GM18511 (cell line): ENCODE measurements at regions not wholly inside any gene's neighbourhood (a gene's known extent, or its start where the extent isn't known, plus 50 kb on each side); places are given as distances from the start of the nearest gene placed in this dataset.

Experiments
- ATAC-seq: cut with Tn5 transposase; IDR thresholded peaks from one replicate; pipeline ENCODE4 v1.9.1; 2021; ENCODE audit warnings: mild to moderate bottlenecking, moderate library complexity; ENCODE audit not compliant: unreplicated experiment

GRCh38 chr4:152164561-152164960 lies 371.3 kb downstream of the FBXW7 start:
- ATAC-seq = no peak

- no peak for ATAC-seq
These were observed 373.6 kb downstream of the FBXW7 start for GRCh38 chr4:152162331-152162697.

GRCh38 chr4:152161676-152162330 lies 374.1 kb downstream of the FBXW7 start:
- no peak for ATAC-seq

- ATAC-seq = no peak
These were observed 375.6 kb downstream of the FBXW7 start for GRCh38 chr4:152160225-152160800.

GRCh38 chr4:152159773-152160172 lies 376.1 kb downstream of the FBXW7 start:
- no peak for ATAC-seq

GRCh38 chr4:152158225-152158624 lies 377.7 kb downstream of the FBXW7 start:
- no peak for ATAC-seq

- no peak for ATAC-seq
These were observed 378.3 kb downstream of the FBXW7 start for GRCh38 chr4:152157629-152158028.

GRCh38 chr4:152156442-152156841 lies 379.4 kb downstream of the FBXW7 start:
- no peak for ATAC-seq

GRCh38 chr4:152155070-152155469 lies 380.8 kb downstream of the FBXW7 start:
- no peak for ATAC-seq

GRCh38 chr4:152154433-152154832 lies 381.5 kb downstream of the FBXW7 start:
- no peak for ATAC-seq

GRCh38 chr4:152153476-152154270 lies 382.2 kb downstream of the FBXW7 start:
- ATAC-seq = no peak

GRCh38 chr4:152150214-152150613 lies 385.7 kb downstream of the FBXW7 start:
- no peak for ATAC-seq

GRCh38 chr4:152149745-152150144 lies 386.1 kb downstream of the FBXW7 start:
- no peak for ATAC-seq

GRCh38 chr4:152148057-152148456 lies 387.2 kb upstream of the GATB start:
- no peak for ATAC-seq

GRCh38 chr4:152146244-152146643 lies 385.4 kb upstream of the GATB start:
- no peak for ATAC-seq

GRCh38 chr4:152143806-152144205 lies 383.0 kb upstream of the GATB start:
- no peak for ATAC-seq

- ATAC-seq = no peak
These were observed 377.6 kb upstream of the GATB start for GRCh38 chr4:152138451-152138850.

- ATAC-seq = no peak
These were observed 372.0 kb upstream of the GATB start for GRCh38 chr4:152132776-152133175.

GRCh38 chr4:152128356-152128755 lies 367.5 kb upstream of the GATB start:
- no peak for ATAC-seq

- ATAC-seq = no peak
These were observed 365.4 kb upstream of the GATB start for GRCh38 chr4:152126238-152126637.

- no peak for ATAC-seq
These were observed 358.2 kb upstream of the GATB start for GRCh38 chr4:152118819-152119553.
